ENCODE measurements at regions not wholly inside any gene's neighbourhood (a gene's known extent, or its start where the extent isn't known, plus 50 kb on each side); places are given as distances from the start of the nearest gene placed in this dataset.

GRCh38 chr17:21592774-21593173 is 99.5 kb upstream of the KCNJ18 start:
- no peak for TF ChIP-seq CTCF (IDR thresholded peaks at IDR 0.05; ENCODE audit: low read depth, low read length, missing input control)
- no peak for TF ChIP-seq RXRA (IDR thresholded peaks at IDR 0.05)
- TF ChIP-seq JUND (IDR thresholded peaks at IDR 0.05): no peak
- no peak for TF ChIP-seq GABPA (IDR thresholded peaks at IDR 0.05 in 1 of 2, conservative IDR thresholded peaks at IDR 0.05 in 1 of 2)
- no peak for TF ChIP-seq RAD21 (IDR thresholded peaks at IDR 0.05)
- TF ChIP-seq MAX (IDR thresholded peaks at IDR 0.05): no peak
- TF ChIP-seq YY1 (IDR thresholded peaks at IDR 0.05): no peak
- no peak for TF ChIP-seq ATF3 (IDR thresholded peaks at IDR 0.05)
- TF ChIP-seq, protein P1, sequence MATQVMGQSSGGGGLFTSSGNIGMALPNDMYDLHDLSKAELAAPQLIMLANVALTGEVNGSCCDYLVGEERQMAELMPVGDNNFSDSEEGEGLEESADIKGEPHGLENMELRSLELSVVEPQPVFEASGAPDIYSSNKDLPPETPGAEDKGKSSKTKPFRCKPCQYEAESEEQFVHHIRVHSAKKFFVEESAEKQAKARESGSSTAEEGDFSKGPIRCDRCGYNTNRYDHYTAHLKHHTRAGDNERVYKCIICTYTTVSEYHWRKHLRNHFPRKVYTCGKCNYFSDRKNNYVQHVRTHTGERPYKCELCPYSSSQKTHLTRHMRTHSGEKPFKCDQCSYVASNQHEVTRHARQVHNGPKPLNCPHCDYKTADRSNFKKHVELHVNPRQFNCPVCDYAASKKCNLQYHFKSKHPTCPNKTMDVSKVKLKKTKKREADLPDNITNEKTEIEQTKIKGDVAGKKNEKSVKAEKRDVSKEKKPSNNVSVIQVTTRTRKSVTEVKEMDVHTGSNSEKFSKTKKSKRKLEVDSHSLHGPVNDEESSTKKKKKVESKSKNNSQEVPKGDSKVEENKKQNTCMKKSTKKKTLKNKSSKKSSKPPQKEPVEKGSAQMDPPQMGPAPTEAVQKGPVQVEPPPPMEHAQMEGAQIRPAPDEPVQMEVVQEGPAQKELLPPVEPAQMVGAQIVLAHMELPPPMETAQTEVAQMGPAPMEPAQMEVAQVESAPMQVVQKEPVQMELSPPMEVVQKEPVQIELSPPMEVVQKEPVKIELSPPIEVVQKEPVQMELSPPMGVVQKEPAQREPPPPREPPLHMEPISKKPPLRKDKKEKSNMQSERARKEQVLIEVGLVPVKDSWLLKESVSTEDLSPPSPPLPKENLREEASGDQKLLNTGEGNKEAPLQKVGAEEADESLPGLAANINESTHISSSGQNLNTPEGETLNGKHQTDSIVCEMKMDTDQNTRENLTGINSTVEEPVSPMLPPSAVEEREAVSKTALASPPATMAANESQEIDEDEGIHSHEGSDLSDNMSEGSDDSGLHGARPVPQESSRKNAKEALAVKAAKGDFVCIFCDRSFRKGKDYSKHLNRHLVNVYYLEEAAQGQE (IDR thresholded peaks at IDR 0.05): no peak
- TF ChIP-seq HNF4G (IDR thresholded peaks at IDR 0.05): no peak
- no peak for TF ChIP-seq NR2F2 (IDR thresholded peaks at IDR 0.05)
- TF ChIP-seq, protein P2, sequence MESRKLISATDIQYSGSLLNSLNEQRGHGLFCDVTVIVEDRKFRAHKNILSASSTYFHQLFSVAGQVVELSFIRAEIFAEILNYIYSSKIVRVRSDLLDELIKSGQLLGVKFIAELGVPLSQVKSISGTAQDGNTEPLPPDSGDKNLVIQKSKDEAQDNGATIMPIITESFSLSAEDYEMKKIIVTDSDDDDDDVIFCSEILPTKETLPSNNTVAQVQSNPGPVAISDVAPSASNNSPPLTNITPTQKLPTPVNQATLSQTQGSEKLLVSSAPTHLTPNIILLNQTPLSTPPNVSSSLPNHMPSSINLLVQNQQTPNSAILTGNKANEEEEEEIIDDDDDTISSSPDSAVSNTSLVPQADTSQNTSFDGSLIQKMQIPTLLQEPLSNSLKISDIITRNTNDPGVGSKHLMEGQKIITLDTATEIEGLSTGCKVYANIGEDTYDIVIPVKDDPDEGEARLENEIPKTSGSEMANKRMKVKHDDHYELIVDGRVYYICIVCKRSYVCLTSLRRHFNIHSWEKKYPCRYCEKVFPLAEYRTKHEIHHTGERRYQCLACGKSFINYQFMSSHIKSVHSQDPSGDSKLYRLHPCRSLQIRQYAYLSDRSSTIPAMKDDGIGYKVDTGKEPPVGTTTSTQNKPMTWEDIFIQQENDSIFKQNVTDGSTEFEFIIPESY (IDR thresholded peaks at IDR 0.05): no peak
- TF ChIP-seq FOXA1 (IDR thresholded peaks at IDR 0.05): no peak
- no peak for TF ChIP-seq TAF1 (conservative IDR thresholded peaks at IDR 0.05)
